ENCODE measurements at regions not wholly inside any gene's neighbourhood (a gene's known extent, or its start where the extent isn't known, plus 50 kb on each side); places are given as distances from the start of the nearest gene placed in this dataset.

DNA sequence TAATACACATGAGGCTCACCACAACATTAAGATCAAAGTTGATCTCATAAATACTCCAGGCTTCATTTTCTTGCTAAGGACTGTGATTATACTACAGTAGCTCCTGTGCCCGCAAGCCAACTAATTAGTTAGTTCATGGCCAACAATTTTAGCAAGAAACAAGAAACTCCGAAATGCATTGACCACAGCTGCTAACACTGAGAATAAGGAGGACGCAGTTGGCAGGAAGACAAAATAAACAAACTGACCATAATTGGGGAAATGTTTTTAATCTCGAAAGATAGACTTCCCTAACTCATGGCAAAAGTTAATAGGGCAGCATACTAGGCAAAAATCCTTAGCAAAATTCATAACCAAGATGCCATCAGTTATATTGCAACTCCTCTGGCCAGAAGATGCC, 115.5 kb upstream of the SPEF2 start:
- ChIA-PET CTCF (no interaction called here), POLR2A (ENCODE audit: unreplicated experiment) (no interaction called here)
- Histone ChIP-seq H3K27me3 (ENCODE audit: low read length) (no peaks in the 10 kb centered on the region), H3K9me2 (replicated peaks; ENCODE audit: low read length) (no peaks in the 10 kb centered on the region), H3K36me3 (ENCODE audit: low read depth, low read length) (no peaks in the 10 kb centered on the region), H3K4me3 (ENCODE audit: low read length) (no peak overlapping the region), H3K27ac (ENCODE audit: low read length) (no peak overlapping the region), H4K20me1 (ENCODE audit: low read length) (no peaks in the 10 kb centered on the region), H3K4me1 (ENCODE audit: insufficient read depth, low read length) (no peaks in the 10 kb centered on the region), H3F3A (ENCODE audit: low read length, unreplicated experiment) (no peaks in the 10 kb centered on the region), H3K4me2 (ENCODE audit: low read length) (no peak overlapping the region), H3K79me2 (ENCODE audit: low read length) (no peaks in the 10 kb centered on the region), H2AFZ (ENCODE audit: low read length) (no peak overlapping the region), H3K9me3 (ENCODE audit: low read length) (no peaks in the 10 kb centered on the region), H3K9ac (ENCODE audit: low read length) (no peak overlapping the region)
- ATAC-seq (no peak), DNase-seq (no peak)
- intact Hi-C loops (cut with micrococcal nuclease): no loop called here
- BruUV-seq (replicated peaks): no TSS peak
- TF ChIP-seq EZH2phosphoT487 (IDR thresholded peaks at IDR 0.05; ENCODE audit: borderline replicate concordance, low read length) (no peak), EZH2 (IDR thresholded peaks at IDR 0.05; ENCODE audit: low read length, unreplicated experiment) (no peak)
- TF ChIP-seq, protein P1, sequence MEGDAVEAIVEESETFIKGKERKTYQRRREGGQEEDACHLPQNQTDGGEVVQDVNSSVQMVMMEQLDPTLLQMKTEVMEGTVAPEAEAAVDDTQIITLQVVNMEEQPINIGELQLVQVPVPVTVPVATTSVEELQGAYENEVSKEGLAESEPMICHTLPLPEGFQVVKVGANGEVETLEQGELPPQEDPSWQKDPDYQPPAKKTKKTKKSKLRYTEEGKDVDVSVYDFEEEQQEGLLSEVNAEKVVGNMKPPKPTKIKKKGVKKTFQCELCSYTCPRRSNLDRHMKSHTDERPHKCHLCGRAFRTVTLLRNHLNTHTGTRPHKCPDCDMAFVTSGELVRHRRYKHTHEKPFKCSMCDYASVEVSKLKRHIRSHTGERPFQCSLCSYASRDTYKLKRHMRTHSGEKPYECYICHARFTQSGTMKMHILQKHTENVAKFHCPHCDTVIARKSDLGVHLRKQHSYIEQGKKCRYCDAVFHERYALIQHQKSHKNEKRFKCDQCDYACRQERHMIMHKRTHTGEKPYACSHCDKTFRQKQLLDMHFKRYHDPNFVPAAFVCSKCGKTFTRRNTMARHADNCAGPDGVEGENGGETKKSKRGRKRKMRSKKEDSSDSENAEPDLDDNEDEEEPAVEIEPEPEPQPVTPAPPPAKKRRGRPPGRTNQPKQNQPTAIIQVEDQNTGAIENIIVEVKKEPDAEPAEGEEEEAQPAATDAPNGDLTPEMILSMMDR (conservative IDR thresholded peaks at IDR 0.05; ENCODE audit: low read depth, low read length): no peak

DNA sequence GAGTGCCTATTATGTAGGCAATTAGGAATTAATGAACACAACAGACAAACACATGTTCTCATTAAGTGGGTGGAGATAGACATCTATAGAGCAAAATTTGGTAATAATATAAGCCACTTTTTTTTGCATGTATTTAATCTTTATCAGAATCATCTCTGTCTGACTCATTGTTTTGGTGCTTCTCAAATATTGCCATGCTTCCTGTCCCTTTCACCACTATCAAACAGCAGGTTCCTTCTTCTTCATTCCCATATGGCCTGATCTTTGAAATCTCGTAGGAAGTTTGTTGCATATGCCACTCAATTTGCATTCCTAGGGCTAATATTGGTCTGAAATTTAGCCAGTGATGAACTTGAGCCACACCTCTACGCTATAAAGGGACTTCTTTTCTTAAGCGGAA, 128.9 kb upstream of the SPEF2 start:
- ChIA-PET POLR2A (ENCODE audit: unreplicated experiment) (no interaction called here), CTCF (no interaction called here)
- Histone ChIP-seq H2AFZ (ENCODE audit: low read length) (no peak overlapping the region), H3K27me3 (ENCODE audit: low read length) (peaks cover 24% of the 10 kb centered on the region), H3K27ac (ENCODE audit: low read length) (no peak overlapping the region), H3K4me2 (ENCODE audit: low read length) (no peak overlapping the region), H3F3A (ENCODE audit: low read length, unreplicated experiment) (no peaks in the 10 kb centered on the region), H3K4me1 (ENCODE audit: insufficient read depth, low read length) (peaks cover 6% of the 10 kb centered on the region; the same call in 1 of the 2 replicates), H3K9ac (ENCODE audit: low read length) (no peak overlapping the region), H3K9me2 (replicated peaks; ENCODE audit: low read length) (0 out of 2 replicates have a peak, but pooled peaks cover 2% of the 10 kb centered on the region), H4K20me1 (ENCODE audit: low read length) (no peaks in the 10 kb centered on the region), H3K9me3 (ENCODE audit: low read length) (no peaks in the 10 kb centered on the region), H3K79me2 (ENCODE audit: low read length) (no peaks in the 10 kb centered on the region), H3K36me3 (ENCODE audit: low read depth, low read length) (no peaks in the 10 kb centered on the region), H3K4me3 (ENCODE audit: low read length) (no peak overlapping the region)
- no TSS peak for BruUV-seq (replicated peaks)
- peak; percentile 19 for DNase-seq
- TF ChIP-seq, protein P1 (conservative IDR thresholded peaks at IDR 0.05; ENCODE audit: low read depth, low read length): no peak
- TF ChIP-seq EZH2 (IDR thresholded peaks at IDR 0.05; ENCODE audit: low read length, unreplicated experiment): no peak
- no peak for TF ChIP-seq EZH2phosphoT487 (IDR thresholded peaks at IDR 0.05; ENCODE audit: borderline replicate concordance, low read length)
- intact Hi-C loops (cut with micrococcal nuclease): no loop called here
- no peak for ATAC-seq

DNA sequence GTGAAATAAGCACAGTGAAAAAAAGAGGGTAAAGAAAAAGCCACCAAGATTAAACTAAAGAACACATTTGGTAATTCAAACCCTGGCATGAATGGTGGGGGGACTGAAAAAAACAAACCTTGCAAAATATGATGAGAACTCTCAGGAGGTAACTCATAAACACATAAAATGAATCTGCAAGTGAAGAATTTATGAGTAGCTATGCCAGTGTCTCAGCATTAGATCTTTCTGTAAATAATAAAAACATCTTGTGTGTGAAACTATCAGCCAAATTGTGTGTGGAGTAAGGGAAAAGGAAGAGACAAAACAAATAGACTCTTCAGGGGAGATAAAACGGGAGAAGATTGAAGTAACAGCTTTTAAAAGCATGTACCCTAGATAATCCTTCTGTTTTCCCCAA, 129.6 kb upstream of the SPEF2 start:
- no peaks in the 10 kb centered on the region for H3K36me3 ChIP-seq (ENCODE audit: low read depth, low read length)
- H3K27me3 ChIP-seq (ENCODE audit: low read length): peaks cover 17% of the 10 kb centered on the region; the same call in 1 of the 2 replicates
- H3K79me2 ChIP-seq (ENCODE audit: low read length): no peaks in the 10 kb centered on the region
- H3K27ac ChIP-seq (ENCODE audit: low read length): no peak overlapping the region
- peaks cover 6% of the 10 kb centered on the region; the same call in 1 of the 2 replicates for H3K4me1 ChIP-seq (ENCODE audit: insufficient read depth, low read length)
- no peak overlapping the region for H2AFZ ChIP-seq (ENCODE audit: low read length)
- H3K9ac ChIP-seq (ENCODE audit: low read length): no peak overlapping the region
- no peak overlapping the region for H3K4me3 ChIP-seq (ENCODE audit: low read length)
- no peak overlapping the region for H3K4me2 ChIP-seq (ENCODE audit: low read length)
- DNase-seq: no peak
- no peaks in the 10 kb centered on the region for H3F3A ChIP-seq (ENCODE audit: low read length, unreplicated experiment)
- POLR2A ChIA-PET (ENCODE audit: unreplicated experiment): no interaction called here
- 0 out of 2 replicates have a peak, but pooled peaks cover 2% of the 10 kb centered on the region for H3K9me2 ChIP-seq (replicated peaks; ENCODE audit: low read length)
- no peak for ATAC-seq
- CTCF ChIA-PET: no interaction called here
- H3K9me3 ChIP-seq (ENCODE audit: low read length): no peaks in the 10 kb centered on the region
- TF ChIP-seq EZH2 (IDR thresholded peaks at IDR 0.05; ENCODE audit: low read length, unreplicated experiment) (no peak), EZH2phosphoT487 (IDR thresholded peaks at IDR 0.05; ENCODE audit: borderline replicate concordance, low read length) (no peak)
- TF ChIP-seq, protein P1 (conservative IDR thresholded peaks at IDR 0.05; ENCODE audit: low read depth, low read length): no peak
- no TSS peak for BruUV-seq (replicated peaks)
- no peaks in the 10 kb centered on the region for H4K20me1 ChIP-seq (ENCODE audit: low read length)
- intact Hi-C loops (cut with micrococcal nuclease): no loop called here

All from PC-3 (cell line).